ENCODE measurements at regions not wholly inside any gene's neighbourhood (a gene's known extent, or its start where the extent isn't known, plus 50 kb on each side); places are given as distances from the start of the nearest gene placed in this dataset.
"Not testable (repeated sequence)": the region's sequence is repeated elsewhere in the genome, so short reads cannot be mapped to it uniquely, and the experiment has no call there.

DNA sequence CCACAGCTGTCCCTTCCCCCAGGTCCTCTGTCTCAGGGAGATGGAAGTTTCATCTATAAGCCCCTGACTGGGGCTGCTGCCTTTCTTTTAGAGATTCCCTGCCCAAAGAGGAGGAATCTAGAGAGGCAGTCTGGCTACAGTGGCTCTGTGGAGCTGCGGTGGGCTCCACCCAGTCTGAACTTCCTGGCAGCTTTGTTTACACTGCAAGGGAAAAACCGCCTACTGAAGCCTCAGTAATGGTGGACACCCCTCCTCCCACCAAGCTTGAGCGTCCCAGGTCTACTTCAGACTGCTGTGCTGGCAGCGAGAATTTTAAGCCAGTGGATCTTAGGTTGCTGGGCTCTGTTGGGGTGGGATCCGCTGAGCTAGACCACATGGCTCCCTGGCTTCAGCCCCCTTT is 184.1 kb upstream of the SLC35B3 start:
- not testable (repeated sequence) for FAIRE-seq

DNA sequence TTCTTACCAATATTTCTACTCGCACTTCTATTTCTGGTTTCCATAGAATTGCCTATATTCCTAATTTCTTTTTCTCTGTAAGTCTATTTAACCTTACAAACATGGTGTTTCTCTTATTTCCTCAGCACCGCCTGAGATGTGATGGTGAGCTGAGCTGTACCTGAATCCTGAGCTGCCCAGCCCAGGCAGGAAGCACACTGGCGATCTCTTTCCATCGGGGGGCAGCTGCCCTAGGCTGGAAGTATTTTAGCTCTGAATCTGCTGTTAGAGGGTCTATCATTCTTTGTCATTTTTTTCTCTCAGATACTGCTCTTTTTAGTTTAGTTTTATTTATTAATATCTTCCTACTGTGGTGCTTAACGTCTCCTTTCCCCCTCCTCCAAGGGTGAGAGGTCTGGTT is 173.4 kb upstream of the SLC35B3 start:
- no peak for FAIRE-seq

DNA sequence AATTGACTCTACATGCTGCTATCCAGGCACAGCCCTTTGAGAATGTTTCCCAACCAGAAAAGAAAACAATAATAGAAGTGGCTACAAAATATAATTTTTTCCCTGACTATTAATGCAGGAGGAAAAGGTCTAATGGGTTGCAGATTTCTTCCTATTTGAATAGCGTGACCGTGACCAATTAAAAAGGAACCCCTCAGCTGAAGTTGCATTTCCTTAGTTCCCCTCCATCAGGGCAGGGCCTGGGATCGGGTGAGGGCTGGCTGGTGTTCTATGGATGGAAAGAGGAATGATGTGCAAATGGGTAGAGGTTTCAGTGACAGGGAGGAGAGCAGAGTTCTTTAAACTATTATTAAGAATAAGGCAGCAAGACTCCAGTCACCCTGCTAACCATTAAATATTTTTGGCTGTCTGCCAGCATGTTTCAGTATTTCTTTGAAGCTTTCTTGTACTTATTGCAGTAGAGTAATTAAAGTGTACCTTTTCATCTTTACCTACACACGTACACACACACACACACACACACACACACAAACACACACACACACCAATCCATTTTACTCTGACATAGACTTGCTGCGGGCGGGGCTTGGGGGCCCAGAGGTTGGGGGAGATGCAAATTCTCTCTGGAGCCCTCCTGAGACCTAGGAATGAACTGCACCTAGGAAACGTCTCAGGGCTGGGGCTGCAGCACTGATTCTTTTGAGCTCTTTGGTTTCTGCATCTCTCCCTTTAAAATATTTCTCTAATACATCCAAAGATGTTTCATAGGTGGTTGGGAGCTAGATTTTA is 154.8 kb upstream of the SLC35B3 start:
- no peak for FAIRE-seq

DNA sequence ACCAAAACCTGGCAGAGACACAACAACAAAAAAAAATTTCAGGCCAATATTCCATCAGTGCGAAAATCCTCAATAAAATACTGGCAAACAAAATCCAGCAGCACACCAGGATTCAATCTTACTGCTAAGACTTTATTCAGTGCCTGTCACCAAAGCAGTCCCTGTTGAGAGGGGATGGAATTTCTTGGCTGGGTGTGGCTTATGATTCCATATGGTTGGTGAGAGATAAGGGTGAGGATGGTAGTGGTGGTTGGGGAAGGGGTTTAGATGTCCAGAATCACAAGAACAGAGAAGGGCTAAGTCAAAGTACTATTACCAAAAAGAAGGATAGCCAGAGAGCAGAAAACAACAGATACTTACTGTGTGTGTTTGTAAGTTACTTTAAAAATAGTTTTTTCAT is 152.8 kb upstream of the SLC35B3 start:
- FAIRE-seq, result no peak

DNA sequence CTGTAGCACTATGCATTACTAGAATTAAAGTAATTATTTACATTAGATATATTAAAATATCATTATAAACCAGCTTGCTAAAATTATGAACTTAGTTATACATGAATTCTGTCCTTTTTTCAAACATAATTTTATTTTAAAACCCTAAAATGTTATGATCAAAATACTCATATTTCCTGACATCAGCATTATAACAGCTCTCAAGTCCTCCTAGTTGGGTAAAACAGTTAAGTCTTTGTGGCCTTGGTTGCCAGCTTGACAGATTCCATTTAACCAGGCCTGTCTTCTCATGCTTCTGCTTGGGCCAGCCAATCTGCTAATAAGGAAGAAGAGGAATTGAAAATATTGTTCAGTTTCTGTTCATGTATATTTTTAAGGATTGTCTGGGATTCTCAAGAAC is 147.9 kb upstream of the SLC35B3 start:
- FAIRE-seq, result no peak

DNA sequence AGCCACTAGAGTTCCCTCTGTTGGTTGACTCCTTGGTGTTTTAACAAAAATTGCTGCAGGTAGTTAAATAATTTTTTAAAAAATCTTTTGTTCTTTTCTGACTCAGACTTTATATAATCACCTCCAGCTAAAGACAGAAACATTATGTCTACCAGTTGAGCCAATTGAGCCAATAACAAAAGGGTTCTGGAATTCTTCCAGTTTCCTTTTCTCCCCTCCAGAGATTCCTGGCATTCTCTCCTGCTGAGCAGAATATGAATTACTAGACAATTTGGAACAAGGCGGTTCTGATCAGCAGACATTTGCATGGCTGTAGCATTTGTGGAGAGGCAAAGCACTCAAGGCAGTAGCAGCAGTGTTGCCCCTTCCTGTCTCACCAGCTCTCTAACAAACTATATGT is 144.0 kb upstream of the SLC35B3 start:
- no peak for FAIRE-seq

DNA sequence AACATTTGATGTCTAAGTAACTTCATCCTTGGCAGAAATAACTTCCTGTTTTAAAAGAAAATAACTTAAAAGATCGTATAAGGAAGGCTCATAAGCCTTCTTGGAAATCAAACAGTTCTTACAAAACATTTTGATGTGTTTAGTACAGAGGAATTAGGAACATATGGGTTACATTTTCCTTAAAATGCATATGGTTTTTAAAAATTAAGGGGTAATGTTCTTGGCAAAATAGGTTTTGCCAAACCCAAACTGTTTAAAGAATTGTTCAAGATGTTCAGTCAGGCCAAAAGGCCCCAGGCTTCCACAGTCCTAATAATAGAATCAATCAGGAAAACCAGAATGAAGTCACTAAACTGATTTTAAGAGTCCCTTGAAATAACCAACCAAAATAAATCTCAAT is 142.7 kb upstream of the SLC35B3 start:
- FAIRE-seq, result no peak

DNA sequence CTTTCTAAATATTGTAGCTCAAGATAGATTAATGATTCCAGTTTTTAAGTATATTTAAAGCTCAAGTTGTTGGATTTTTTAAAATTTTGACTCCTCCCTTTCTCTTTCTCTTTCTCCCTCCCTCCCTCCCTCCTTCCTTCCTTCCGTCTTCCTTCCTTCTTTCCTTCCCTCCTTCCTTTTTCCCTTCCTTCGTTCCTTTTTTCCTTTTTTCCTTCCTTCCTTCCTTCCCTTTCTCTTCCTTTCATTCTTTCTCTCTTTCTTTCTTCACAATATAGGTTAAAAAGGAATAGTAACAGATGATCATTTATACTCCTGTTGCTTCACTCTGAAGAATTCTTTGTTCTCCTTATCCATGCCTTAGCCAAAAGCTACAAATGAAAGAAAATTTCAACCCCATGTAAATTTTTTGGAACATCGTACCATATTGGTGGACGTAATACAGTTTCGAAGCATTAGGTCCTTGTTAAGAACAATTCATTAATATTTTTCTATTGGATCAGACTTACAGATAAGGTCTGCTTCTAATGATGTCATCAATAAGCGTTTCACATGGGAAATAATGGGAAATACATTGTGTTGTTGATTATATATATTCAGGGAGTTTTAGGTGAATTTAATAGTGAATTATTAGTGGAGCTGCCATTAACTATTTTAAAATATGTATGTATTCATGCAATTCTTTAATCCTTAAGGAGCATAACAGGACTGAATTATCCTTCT is 139.6 kb upstream of the SLC35B3 start:
- no peak for FAIRE-seq

DNA sequence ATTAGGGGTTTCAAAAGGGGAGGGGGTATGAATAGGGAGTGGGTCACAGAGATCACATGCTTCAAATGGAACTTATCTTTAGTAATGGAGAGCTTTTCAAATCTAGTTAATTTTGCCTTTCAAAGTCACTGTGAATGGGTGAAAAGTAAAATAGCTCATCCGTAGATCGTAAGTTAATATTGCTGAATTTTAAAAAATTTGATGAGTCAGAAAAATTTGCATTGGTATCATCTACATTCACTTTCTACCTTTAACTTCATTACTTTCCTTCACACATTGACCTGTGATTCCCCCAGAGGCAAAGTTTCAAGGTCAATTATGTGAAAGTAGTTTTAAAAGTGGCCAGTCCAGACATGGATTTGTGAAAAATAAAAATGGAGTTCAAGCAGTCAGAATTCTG is 139.0 kb upstream of the SLC35B3 start:
- no peak for FAIRE-seq

DNA sequence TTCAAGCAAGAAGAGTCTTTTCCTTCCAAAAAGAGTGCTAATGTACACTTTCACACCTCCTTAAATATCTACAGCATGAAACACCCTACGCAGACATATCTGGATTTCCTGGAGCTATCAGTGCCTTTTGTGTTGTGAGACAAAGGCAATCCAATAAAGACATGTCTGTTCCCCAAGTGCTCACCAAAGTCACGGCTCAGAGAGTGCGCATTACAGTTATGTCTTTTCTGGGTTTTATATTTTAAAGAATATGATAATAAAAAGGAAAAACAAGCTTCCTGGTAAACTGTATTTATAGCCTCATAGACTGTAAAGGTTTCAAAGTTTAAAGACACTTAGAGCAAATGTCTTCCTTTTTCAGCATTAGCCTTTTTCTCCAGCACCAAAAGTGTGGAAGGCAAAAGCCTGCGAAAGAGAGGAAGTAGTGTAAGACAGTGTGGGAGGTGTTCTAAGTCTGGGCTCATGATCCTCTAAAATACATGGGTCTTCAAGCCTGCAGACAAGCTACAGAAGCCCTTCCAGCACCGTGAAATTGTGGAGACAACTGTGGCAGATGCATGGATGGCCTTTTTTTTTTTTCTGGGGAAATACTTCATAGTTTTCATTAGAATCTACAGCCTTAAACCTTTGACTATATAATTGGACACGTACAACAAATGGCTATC is 135.0 kb upstream of the SLC35B3 start:
- FAIRE-seq, result no peak

DNA sequence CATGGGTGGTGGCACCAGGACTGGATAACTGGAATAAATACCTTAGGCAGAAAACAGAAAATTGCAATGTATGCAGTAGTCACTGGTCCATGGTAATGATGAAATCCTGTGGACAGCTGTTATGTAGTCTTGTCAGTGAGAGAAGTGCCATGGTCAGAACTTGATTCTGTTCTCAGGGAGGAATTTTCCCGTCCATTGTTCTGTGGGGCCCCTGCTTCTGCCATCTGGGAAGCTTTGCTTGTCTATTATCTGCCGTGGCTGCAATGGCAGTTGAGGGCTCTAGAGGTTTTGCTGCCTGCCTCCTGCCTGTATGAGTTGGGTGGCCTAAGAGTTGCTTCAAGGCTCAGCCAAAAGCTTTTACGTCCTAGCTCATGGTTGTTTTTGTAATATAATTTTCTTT is 126.8 kb upstream of the SLC35B3 start:
- FAIRE-seq, result no peak

DNA sequence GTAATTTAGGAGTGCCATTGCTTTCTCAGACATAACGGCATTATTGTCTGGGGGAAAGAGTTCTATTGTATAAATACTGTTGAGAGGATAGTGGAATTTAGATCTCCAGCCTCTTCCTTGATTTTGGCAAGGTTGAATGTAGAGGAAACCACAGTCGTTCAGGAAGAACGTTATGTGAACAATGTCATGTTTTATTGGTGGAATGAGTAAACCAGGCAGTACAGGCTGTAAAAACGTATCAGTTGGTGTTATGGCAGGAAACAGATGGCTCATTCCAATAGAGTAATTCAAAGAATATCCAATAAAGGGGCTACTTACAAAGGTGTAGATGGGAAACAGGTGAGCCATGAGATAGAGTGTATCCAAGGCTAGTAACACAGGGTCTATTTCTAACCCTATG is 123.6 kb upstream of the SLC35B3 start:
- FAIRE-seq, result no peak

DNA sequence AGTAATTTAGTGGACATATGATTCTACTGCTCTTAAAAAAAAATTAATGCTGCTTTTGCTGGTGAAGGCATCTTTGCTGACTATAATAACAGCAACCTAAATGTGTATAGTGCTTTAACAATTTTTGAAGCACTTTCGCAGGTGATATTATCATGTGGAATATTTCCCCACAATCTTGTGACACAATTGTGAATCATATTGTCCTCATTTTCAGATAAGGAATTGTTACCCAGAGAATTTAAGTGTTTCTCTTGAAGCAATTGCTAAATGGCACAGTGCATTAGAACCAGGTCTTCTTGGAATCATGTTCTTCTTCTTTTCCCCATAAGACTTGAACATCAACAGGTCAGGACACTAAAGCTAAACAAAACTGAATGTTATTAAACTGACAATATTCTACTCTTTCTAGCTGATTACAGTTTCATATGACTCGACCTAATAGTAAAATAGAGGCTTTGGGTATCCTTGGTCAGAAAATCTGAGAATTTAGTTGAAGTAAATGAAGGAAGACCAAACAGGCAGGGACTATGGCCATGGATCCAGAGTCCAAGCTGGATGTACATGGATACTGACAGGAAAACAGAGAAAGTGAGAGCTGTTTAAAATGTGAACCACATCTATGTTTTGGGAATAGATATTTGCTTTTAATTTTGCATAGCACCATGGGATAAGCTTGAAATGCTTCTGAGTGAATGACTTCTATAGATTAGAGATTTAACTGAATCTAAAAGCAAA is 121.8 kb upstream of the SLC35B3 start:
- no peak for FAIRE-seq

DNA sequence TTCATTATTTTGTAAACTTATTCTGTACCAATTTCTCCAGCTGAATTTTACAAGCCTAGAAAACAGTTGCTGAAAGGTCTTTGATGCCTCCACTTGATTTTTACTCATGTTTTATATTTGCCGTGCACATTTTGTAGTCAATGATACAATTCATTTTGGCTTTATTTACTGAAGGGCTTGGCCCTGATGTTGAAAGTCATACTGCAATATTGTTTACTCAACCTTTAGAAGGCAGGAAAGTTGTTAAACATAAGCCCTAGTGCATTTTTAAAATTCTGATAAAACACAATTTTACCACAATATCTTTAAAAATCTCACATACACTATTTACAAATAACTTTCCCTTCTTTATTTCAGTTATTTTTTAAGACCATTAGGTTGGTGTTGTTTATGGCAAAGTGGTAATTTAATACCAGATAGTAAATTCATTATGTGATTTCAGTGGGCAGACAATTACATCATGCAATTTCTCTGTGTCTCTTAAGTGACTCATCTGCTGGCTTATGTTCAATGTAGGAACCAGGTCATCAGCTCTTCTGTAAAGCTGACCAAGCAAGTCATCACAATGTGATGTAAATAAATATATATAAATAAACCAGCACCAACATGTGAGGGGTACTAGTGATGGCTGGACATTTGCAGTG is 121.1 kb upstream of the SLC35B3 start:
- no peak for FAIRE-seq

DNA sequence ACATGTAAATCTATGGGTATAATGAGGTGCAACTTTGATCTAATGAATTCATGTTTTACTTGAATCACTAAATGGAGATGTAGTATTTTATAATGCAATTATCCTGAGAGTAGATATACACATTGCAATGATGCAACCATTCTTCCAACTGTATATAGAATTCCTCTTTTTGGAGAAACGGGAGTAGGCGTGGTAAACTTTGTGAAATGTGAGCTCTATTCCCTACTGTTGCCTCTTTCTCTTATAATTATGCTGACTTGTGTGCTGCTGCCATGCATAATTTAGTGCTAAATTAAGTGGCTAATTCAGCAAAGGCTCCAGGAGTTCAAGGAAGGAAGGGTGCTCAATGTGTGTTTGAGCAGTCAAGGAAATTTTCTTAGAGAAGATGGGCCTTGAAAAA is 116.6 kb upstream of the SLC35B3 start:
- no peak for FAIRE-seq

DNA sequence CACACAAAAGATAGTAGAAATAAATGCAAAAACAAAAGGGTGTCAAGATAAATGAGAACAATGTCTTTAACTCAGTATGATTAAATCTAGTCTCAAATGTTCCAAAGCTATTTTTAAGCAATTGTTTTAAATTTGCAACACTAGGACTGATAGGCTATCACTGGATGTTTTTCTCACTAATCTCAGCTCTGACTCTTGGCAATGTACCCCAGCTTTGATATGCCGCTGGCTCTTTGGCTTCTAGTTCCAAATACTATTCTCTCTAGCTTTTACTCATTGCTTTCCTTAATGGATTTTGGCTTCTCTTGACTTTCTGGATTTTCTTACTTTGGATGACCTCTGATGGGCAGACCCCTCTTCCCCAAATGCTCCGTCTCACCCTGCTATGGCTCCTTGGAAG is 116.0 kb upstream of the SLC35B3 start:
- FAIRE-seq, result no peak

DNA sequence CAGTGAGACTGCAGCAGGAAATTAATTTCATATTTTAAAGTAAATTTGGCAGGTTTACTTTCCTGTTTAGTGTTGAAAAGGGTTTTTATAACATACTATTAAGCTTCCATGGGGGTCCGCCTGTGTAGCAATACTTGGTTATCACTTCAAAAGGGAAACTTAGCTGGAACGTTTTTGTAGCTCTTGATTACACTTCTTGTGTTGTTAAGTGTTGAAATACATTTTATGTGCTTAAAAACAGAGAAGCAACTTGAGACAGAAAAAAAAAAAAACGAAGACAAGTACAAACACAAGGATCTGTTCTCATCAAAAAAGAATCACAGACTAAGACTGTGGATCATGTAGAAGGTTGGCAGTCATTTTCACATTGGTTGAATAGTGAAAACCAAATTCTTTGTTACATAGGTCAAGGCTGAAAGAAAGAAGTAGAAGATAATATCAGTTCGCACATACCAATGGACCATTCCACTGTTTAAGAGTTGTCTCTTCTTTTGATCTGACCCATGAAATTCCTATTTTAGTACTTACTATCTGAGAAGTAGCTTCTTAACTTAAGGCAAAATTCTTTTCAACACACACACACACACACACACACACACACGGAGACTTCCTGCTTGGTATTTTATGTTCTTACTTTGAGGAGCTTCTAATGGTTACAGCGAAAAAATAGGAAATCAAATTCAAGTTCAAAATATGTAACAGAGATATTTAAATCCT is 113.9 kb upstream of the SLC35B3 start:
- no peak for FAIRE-seq

DNA sequence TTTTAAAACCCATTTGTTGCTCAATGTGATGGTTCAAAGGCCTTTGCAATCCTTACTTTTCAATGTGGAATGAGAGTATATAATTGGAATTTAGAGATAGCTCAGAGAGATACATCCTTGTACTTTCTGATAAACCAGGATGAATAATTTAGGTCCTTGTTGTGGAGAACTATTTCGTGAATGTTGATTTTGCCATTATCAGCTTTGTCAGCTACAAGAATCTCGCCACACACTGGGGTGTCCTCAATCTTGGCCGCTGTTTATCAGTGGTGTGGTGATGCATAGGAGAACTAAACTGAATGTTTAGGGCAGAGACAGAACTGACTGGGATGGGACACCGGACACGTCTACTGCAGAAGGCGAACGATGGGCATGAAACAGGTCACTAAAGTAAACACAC is 111.2 kb upstream of the SLC35B3 start:
- no peak for FAIRE-seq

DNA sequence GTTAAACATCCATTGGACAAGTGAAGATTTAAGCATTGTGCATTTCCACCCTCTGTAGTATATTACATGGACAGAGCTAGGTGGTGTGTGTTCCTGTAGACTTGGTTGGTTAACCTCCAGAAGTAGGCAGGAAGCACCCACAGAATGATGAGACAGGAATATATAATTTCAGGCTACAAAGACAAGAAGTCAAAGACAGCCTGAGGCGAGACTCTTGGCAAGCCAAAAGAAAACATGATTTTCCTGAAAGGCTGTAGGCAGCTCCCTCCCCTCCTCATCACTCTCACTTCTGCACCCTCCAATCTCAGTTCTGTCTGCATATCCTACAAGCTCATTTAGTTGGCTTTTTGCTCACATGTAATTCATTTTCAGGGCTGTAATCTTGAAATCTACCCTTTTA is 110.0 kb upstream of the SLC35B3 start:
- FAIRE-seq, result no peak

DNA sequence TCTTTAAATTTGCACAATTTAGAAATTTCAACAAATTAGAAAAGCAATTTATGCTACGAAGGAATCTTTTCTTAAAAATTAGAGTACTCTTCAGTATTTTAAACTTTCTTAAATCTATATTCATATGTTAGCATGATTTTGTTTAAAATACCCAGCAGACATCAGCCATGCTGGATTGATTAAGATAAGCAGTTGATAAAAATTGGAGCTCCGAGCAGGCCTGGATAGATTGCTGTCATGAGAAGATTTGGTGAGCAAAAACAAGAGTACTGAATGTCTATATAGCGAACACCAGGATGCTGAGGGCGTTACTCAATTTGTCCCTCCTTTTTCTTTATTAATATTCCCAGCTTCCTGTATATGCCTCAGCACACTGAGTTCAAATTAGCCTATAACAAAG is 108.4 kb upstream of the SLC35B3 start:
- no peak for FAIRE-seq

DNA sequence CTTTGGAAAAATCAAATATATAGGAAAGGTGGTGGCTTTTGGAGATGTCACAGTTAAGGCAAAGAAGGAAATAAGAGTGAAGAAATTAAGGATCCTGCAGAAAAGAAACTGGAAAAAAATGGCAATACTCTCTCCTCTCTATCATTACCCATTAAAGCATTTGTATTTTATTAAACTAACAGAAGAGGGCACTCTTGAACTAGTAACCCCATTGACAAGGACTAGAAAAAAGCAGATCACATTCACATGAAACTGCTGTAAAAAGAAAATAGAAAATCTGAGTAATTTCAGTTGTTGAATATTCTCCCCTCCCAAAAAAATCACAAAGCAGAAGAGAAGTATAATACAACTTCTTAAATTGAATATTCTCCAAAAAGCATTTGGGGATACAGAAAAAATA is 104.1 kb upstream of the SLC35B3 start:
- no peak for FAIRE-seq

DNA sequence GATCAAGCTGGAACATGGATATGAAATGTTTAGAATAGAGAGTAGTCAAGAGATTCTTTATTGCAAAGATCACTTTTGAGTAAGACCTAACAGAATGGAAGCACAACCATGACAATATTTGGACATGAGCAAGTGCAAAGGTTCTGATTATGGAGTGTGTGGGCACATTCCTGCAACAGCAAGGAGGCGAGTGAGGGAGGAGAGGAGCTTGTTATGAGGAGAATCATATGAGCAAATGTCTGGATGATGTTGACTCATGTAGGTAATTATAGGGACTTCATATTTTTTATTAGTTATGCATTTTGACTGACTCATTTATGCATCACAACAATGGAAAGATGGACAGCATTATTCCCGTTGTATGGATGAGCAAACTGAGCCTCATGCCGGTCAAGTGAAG is 100.8 kb upstream of the SLC35B3 start:
- no peak for FAIRE-seq

All from A204.1 (cell line).